Ovary (tissue), 3 donors: ENCODE measurements at regions not wholly inside any gene's neighbourhood (a gene's known extent, or its start where the extent isn't known, plus 50 kb on each side); places are given as distances from the start of the nearest gene placed in this dataset.

Source experiments
- CTCF ChIP-seq, 3 donors: fragments of 450-650 bp in 2 of 3; fragments of 200-600 bp in 1 of 3; IDR thresholded peaks; one replicate each; pipeline versions ENCODE4 v1.5.1 to v1.8.0; 2016 to 2022; ENCODE audit warnings: antibody characterized with exemption in 3 of 3, mild to moderate bottlenecking in 1 of 3
- EP300 ChIP-seq: sonication (generic); formaldehyde crosslinking; IDR thresholded peaks from one replicate; pipeline ENCODE4 v1.6.1; 2017; ENCODE audit warnings: antibody characterized with exemption
- POLR2A ChIP-seq: fragments of 450-650 bp; IDR thresholded peaks from one replicate; pipeline ENCODE4 v1.6.1; 2017; ENCODE audit warnings: antibody characterized with exemption, mild to moderate bottlenecking, moderate library complexity
- donor health status: DM: no; HTN: no; CAD: no.

GRCh38 chr6:169019111-169019510 is 234.5 kb downstream of the THBS2 start:
- TF ChIP-seq EP300 (no peak), CTCF (IDR thresholded peaks at IDR 0.05) (no peak), POLR2A (no peak)
